T-cell (primary cell): ENCODE measurements at regions not wholly inside any gene's neighbourhood (a gene's known extent, or its start where the extent isn't known, plus 50 kb on each side); places are given as distances from the start of the nearest gene placed in this dataset.

Source experiments
- ATAC-seq, 4 experiments: fragments of 200-7000 bp in 3 of 4; fragments of 150-1000 bp in 1 of 4; cut with Tn5 transposase; replicated peaks in 1 of 4; 1 replicate in 3 of 4; 2 replicates in 1 of 4; pipeline ENCODE4 v1.10.0; 2021; ENCODE audit warnings: moderate library complexity in 3 of 4, mild to moderate bottlenecking in 2 of 4, moderate number of reproducible peaks in 1 of 4
- CTCF ChIA-PET, 2 donors: fragments of 300-600 bp; sonication (Branson Sonifier 250); formaldehyde crosslinking; loops; one replicate each; lab custom pipeline; 2022; ENCODE audit warnings: antibody characterized with exemption in 2 of 2; lab: Charles Lee
- POLR2A ChIA-PET, 2 donors: fragments of 300-600 bp; sonication (Branson Sonifier 250); formaldehyde crosslinking; loops; one replicate each; lab custom pipeline; 2022; ENCODE audit warnings: antibody characterized with exemption in 2 of 2; lab: Charles Lee
- DNase-seq, 35 experiments: peaks; one replicate each; pipeline versions ENCODE4 v3.0.0 to v3.0.0-alpha.2; 2013 to 2023
- H3K27ac ChIP-seq: one replicate; pipeline ENCODE4 v1.5.1; 2013; ENCODE audit warnings: low read length
- H3K27me3 ChIP-seq, 2 experiments: replicated peaks in 1 of 2; 1 replicate in 1 of 2; 2 replicates in 1 of 2; pipeline versions ENCODE4 v1.6.1 to v1.7.0; 2013; ENCODE audit warnings: low read length in 1 of 2, mixed read lengths in 1 of 2; ENCODE audit not compliant: control insufficient read depth in 2 of 2, insufficient read depth in 2 of 2; ENCODE audit errors: extremely low read depth in 1 of 2
- H3K36me3 ChIP-seq, 2 donors: 1 replicate in 1 of 2; 2 replicates in 1 of 2; pipeline versions ENCODE4 v1.6.1 to v1.7.0; 2013; ENCODE audit warnings: low read length in 1 of 2; ENCODE audit not compliant: control insufficient read depth in 2 of 2, insufficient read depth in 1 of 2; ENCODE audit errors: extremely low read depth in 1 of 2
- H3K4me1 ChIP-seq, 2 experiments: 1 replicate in 1 of 2; 2 replicates in 1 of 2; pipeline versions ENCODE4 v1.6.1 to v1.7.0; 2013; ENCODE audit warnings: low read length in 2 of 2, mixed read lengths in 1 of 2; ENCODE audit not compliant: insufficient read depth in 2 of 2, control insufficient read depth in 1 of 2; ENCODE audit errors: extremely low read depth in 1 of 2
- H3K4me3 ChIP-seq, 2 donors: 1 replicate in 1 of 2; 2 replicates in 1 of 2; pipeline versions ENCODE4 v1.5.1 to v1.7.0; 2013; ENCODE audit warnings: mild to moderate bottlenecking in 2 of 2, low read length in 1 of 2, moderate library complexity in 1 of 2; ENCODE audit not compliant: control insufficient read depth in 1 of 2; ENCODE audit errors: extremely low read depth in 1 of 2
- H3K9me3 ChIP-seq: 2 replicates; pipeline ENCODE4 v1.7.0; 2013
- H3K27ac Mint-ChIP-seq, 2 donors: one replicate each; pipeline ENCODE4 v1.8.0; 2020 to 2021; ENCODE audit warnings: mild to moderate bottlenecking in 2 of 2, mixed read lengths in 2 of 2
- H3K27me3 Mint-ChIP-seq, 2 donors: one replicate each; pipeline ENCODE4 v1.8.0; 2021 to 2022; ENCODE audit warnings: mixed read lengths in 2 of 2
- H3K36me3 Mint-ChIP-seq: one replicate; pipeline ENCODE4 v1.8.0; 2021; ENCODE audit warnings: mixed read lengths
- H3K4me1 Mint-ChIP-seq, 3 donors: one replicate each; pipeline ENCODE4 v1.8.0; 2020 to 2022; ENCODE audit warnings: mixed read lengths in 3 of 3, mild to moderate bottlenecking in 1 of 3
- H3K4me3 Mint-ChIP-seq, 3 donors: one replicate each; pipeline ENCODE4 v1.8.0; 2020 to 2022; ENCODE audit warnings: mild to moderate bottlenecking in 3 of 3, mixed read lengths in 3 of 3, moderate library complexity in 3 of 3
- H3K9me3 Mint-ChIP-seq, 3 donors: one replicate each; pipeline ENCODE4 v1.8.0; 2020 to 2022; ENCODE audit warnings: mixed read lengths in 3 of 3
- WGBS: methylation state at CpG from one replicate; pipeline ENCODE4 v1.1.5; 2013; ENCODE audit warnings: missing lambda C conversion rate; ENCODE audit not compliant: insufficient coverage; 5-methylcytosine and 5-hydroxymethylcytosine counted together

GRCh38 chr10:2876032-2876431, 191.3 kb upstream of the PFKP start:
- no peaks in the 10 kb centered on the region for H3K4me1 Mint-ChIP-seq
- ChIA-PET CTCF (no interaction called here), POLR2A (no interaction called here)
- no peaks in the 10 kb centered on the region for H3K4me1 ChIP-seq
- peaks cover 8 to 18% of the 10 kb centered on the region in 2 donors for H3K27me3 Mint-ChIP-seq
- H3K4me3 ChIP-seq, result no peak overlapping the region
- H3K27me3 ChIP-seq, result peaks cover 0 to 12% of the 10 kb centered on the region in 2 experiments
- no peak for DNase-seq
- no peaks in the 10 kb centered on the region for H3K9me3 Mint-ChIP-seq
- no peaks in the 10 kb centered on the region for H3K36me3 Mint-ChIP-seq
- H3K27ac Mint-ChIP-seq, result no peak overlapping the region
- H3K36me3 ChIP-seq, result no peaks in the 10 kb centered on the region
- WGBS, result 67% methylated on average over 1 of the region's 2 CpGs
- no peaks in the 10 kb centered on the region for H3K9me3 ChIP-seq
- H3K4me3 Mint-ChIP-seq, result no peak overlapping the region
- H3K27ac ChIP-seq, result no peak overlapping the region
- ATAC-seq, result no peak

- DNase-seq (no peak), ATAC-seq (no peak)
- no peak overlapping the region for H3K4me3 ChIP-seq
- no peaks in the 10 kb centered on the region for H3K36me3 ChIP-seq
- no peaks in the 10 kb centered on the region for H3K36me3 Mint-ChIP-seq
- H3K27ac ChIP-seq, result no peak overlapping the region
- H3K4me1 ChIP-seq, result no peaks in the 10 kb centered on the region
- H3K9me3 ChIP-seq, result no peaks in the 10 kb centered on the region
- POLR2A ChIA-PET, result no interaction called here
- no peak overlapping the region for H3K4me3 Mint-ChIP-seq
- no peaks in the 10 kb centered on the region for H3K4me1 Mint-ChIP-seq
- CTCF ChIA-PET, result no interaction called here
- no peak overlapping the region for H3K27ac Mint-ChIP-seq
- WGBS, result 71% methylated on average over 4 of the region's 6 CpGs
- peaks cover 0 to 12% of the 10 kb centered on the region in 2 experiments for H3K27me3 ChIP-seq
- H3K9me3 Mint-ChIP-seq, result no peaks in the 10 kb centered on the region
- peaks cover 10 to 17% of the 10 kb centered on the region in 2 donors for H3K27me3 Mint-ChIP-seq
These were observed 192.4 kb upstream of the PFKP start for GRCh38 chr10:2874963-2875362.

GRCh38 chr10:2873769-2874168, 193.6 kb upstream of the PFKP start:
- H3K4me1 ChIP-seq, result no peaks in the 10 kb centered on the region
- peaks cover 0 to 10% of the 10 kb centered on the region in 2 experiments for H3K27me3 ChIP-seq
- Mint-ChIP-seq H3K27me3 (peaks cover 10 to 18% of the 10 kb centered on the region in 2 donors), H3K4me1 (no peaks in the 10 kb centered on the region), H3K9me3 (no peaks in the 10 kb centered on the region), H3K4me3 (no peak overlapping the region), H3K27ac (no peak overlapping the region), H3K36me3 (no peaks in the 10 kb centered on the region)
- H3K9me3 ChIP-seq, result no peaks in the 10 kb centered on the region
- DNase-seq (no peak), ATAC-seq (no peak)
- POLR2A ChIA-PET, result no interaction called here
- no peak overlapping the region for H3K27ac ChIP-seq
- no CpG with 5 or more reads among the region's 2 CpGs for WGBS
- no peak overlapping the region for H3K4me3 ChIP-seq
- H3K36me3 ChIP-seq, result no peaks in the 10 kb centered on the region
- CTCF ChIA-PET, result no interaction called here

- Histone ChIP-seq H3K36me3 (no peaks in the 10 kb centered on the region), H3K9me3 (no peaks in the 10 kb centered on the region), H3K4me1 (no peaks in the 10 kb centered on the region), H3K27ac (no peak overlapping the region), H3K4me3 (no peak overlapping the region), H3K27me3 (peaks cover 0 to 17% of the 10 kb centered on the region in 2 experiments)
- 85% methylated on average over 2 of the region's 2 CpGs for WGBS
- H3K4me3 Mint-ChIP-seq, result no peak overlapping the region
- no peaks in the 10 kb centered on the region for H3K36me3 Mint-ChIP-seq
- ChIA-PET CTCF (no interaction called here), POLR2A (no interaction called here)
- no peaks in the 10 kb centered on the region for H3K9me3 Mint-ChIP-seq
- peaks cover 14 to 27% of the 10 kb centered on the region in 2 donors for H3K27me3 Mint-ChIP-seq
- no peak overlapping the region for H3K27ac Mint-ChIP-seq
- no peaks in the 10 kb centered on the region for H3K4me1 Mint-ChIP-seq
- no peak for DNase-seq
- ATAC-seq, result no peak
These were observed 195.6 kb upstream of the PFKP start for GRCh38 chr10:2871673-2872219.

- Mint-ChIP-seq H3K9me3 (no peaks in the 10 kb centered on the region), H3K27me3 (peaks cover 14 to 28% of the 10 kb centered on the region in 2 donors), H3K4me3 (no peak overlapping the region), H3K36me3 (no peaks in the 10 kb centered on the region), H3K4me1 (no peaks in the 10 kb centered on the region), H3K27ac (no peak overlapping the region)
- no CpG with 5 or more reads among the region's 4 CpGs for WGBS
- Histone ChIP-seq H3K4me1 (no peaks in the 10 kb centered on the region), H3K9me3 (no peaks in the 10 kb centered on the region), H3K36me3 (no peaks in the 10 kb centered on the region), H3K27ac (no peak overlapping the region), H3K4me3 (no peak overlapping the region), H3K27me3 (peaks cover 0 to 22% of the 10 kb centered on the region in 2 experiments)
- ATAC-seq (no peak), DNase-seq (no peak)
- ChIA-PET POLR2A (no interaction called here), CTCF (no interaction called here)
These were observed 196.7 kb upstream of the PFKP start for GRCh38 chr10:2870654-2871053.

- CTCF ChIA-PET, result no interaction called here
- no peak for ATAC-seq
- Histone ChIP-seq H3K9me3 (no peaks in the 10 kb centered on the region), H3K4me3 (no peak overlapping the region), H3K27ac (no peak overlapping the region), H3K27me3 (peaks cover 0 to 19% of the 10 kb centered on the region in 2 experiments), H3K4me1 (no peaks in the 10 kb centered on the region), H3K36me3 (no peaks in the 10 kb centered on the region)
- POLR2A ChIA-PET, result no interaction called here
- WGBS, result 88% methylated on average over 4 of the region's 8 CpGs
- H3K4me1 Mint-ChIP-seq, result no peaks in the 10 kb centered on the region
- peaks cover 14 to 23% of the 10 kb centered on the region in 2 donors for H3K27me3 Mint-ChIP-seq
- H3K36me3 Mint-ChIP-seq, result no peaks in the 10 kb centered on the region
- no peak overlapping the region for H3K4me3 Mint-ChIP-seq
- no peak for DNase-seq
- no peaks in the 10 kb centered on the region for H3K9me3 Mint-ChIP-seq
- H3K27ac Mint-ChIP-seq, result no peak overlapping the region
These were observed 199.5 kb upstream of the PFKP start for GRCh38 chr10:2867788-2868299.

- no peak for ATAC-seq
- Mint-ChIP-seq H3K4me1 (no peaks in the 10 kb centered on the region), H3K36me3 (no peaks in the 10 kb centered on the region), H3K4me3 (no peak overlapping the region), H3K9me3 (no peaks in the 10 kb centered on the region), H3K27ac (no peak overlapping the region), H3K27me3 (peaks cover 12 to 26% of the 10 kb centered on the region in 2 donors)
- Histone ChIP-seq H3K9me3 (no peaks in the 10 kb centered on the region), H3K27ac (no peak overlapping the region), H3K36me3 (no peaks in the 10 kb centered on the region), H3K4me3 (no peak overlapping the region), H3K27me3 (peaks cover 0 to 19% of the 10 kb centered on the region in 2 experiments), H3K4me1 (no peaks in the 10 kb centered on the region)
- DNase-seq, result no peak
- POLR2A ChIA-PET, result no interaction called here
- WGBS, result 42% methylated on average over 4 of the region's 5 CpGs
- CTCF ChIA-PET, result no interaction called here
These were observed 200.8 kb upstream of the PFKP start for GRCh38 chr10:2866569-2866968.
